ENCODE measurements at regions not wholly inside any gene's neighbourhood (a gene's known extent, or its start where the extent isn't known, plus 50 kb on each side); places are given as distances from the start of the nearest gene placed in this dataset.

DNA sequence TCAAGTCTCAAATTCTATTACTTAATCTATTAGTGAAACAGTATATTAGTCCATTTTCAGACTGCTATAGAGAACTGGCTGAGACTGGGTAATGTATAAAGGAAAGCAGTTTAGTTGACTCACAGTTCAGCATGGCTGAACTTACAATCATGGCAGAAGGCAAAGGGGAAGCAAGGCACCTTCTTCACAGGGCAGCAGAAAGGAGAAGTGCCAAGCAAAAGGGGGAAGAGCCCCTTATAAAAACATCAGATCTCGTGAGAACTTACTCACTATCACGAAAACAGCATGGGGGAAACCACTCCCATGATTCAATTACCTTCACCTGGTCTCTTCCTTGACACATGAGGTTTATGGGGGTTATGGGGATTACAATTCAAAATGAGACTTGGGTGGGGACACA is 67.9 kb upstream of the CHSY3 start:
- no peak for TF ChIP-seq POLR2A (IDR thresholded peaks at IDR 0.05; ENCODE audit: low read depth, low read length)
- no peak for TF ChIP-seq POLR2AphosphoS5 (IDR thresholded peaks at IDR 0.05; ENCODE audit: insufficient read depth, low read depth, low read length)
- TF ChIP-seq, protein P1, sequence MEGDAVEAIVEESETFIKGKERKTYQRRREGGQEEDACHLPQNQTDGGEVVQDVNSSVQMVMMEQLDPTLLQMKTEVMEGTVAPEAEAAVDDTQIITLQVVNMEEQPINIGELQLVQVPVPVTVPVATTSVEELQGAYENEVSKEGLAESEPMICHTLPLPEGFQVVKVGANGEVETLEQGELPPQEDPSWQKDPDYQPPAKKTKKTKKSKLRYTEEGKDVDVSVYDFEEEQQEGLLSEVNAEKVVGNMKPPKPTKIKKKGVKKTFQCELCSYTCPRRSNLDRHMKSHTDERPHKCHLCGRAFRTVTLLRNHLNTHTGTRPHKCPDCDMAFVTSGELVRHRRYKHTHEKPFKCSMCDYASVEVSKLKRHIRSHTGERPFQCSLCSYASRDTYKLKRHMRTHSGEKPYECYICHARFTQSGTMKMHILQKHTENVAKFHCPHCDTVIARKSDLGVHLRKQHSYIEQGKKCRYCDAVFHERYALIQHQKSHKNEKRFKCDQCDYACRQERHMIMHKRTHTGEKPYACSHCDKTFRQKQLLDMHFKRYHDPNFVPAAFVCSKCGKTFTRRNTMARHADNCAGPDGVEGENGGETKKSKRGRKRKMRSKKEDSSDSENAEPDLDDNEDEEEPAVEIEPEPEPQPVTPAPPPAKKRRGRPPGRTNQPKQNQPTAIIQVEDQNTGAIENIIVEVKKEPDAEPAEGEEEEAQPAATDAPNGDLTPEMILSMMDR (IDR thresholded peaks at IDR 0.05; ENCODE audit: extremely low read depth in 1 of 2, insufficient read depth in 1 of 2, low read depth in 1 of 2, low read length in 2 of 2) = no peak
- TF ChIP-seq EZH2 (IDR thresholded peaks at IDR 0.05; ENCODE audit: borderline replicate concordance, low read depth, low read length, severe bottlenecking) = no peak

All from endothelial cell of umbilical vein (primary cell).